OCI-LY3 (cell line): ENCODE measurements at regions not wholly inside any gene's neighbourhood (a gene's known extent, or its start where the extent isn't known, plus 50 kb on each side); places are given as distances from the start of the nearest gene placed in this dataset.

Source experiments
- H2AFZ ChIP-seq: fragments of 200-600, 300-600 bp; shearing (Covaris generic); 2 replicates; pipeline ENCODE4 v1.6.0; 2014; ENCODE audit warnings: antibody characterized with exemption, low read depth, low read length
- H3K27ac ChIP-seq: fragments of 200-600, 300-600 bp; sonication (generic); 2 replicates; pipeline ENCODE4 v1.5.1; 2014; ENCODE audit warnings: mild to moderate bottlenecking, low read length, moderate library complexity, mixed read lengths
- H3K27me3 ChIP-seq: fragments of 200-600, 300-600 bp; sonication (generic); 2 replicates; pipeline ENCODE4 v1.6.1; 2014; ENCODE audit warnings: low read depth, low read length, mixed read lengths
- H3K36me3 ChIP-seq: fragments of 200-600, 300-600 bp; sonication (generic); replicated peaks from 2 replicates; pipeline ENCODE3; 2014; ENCODE audit warnings: low read depth, low read length, mixed read lengths
- H3K4me1 ChIP-seq: fragments of 300-600, 200-600 bp; sonication (generic); 2 replicates; pipeline ENCODE4 v1.6.1; 2014; ENCODE audit warnings: low read length, mixed read lengths
- H3K4me2 ChIP-seq: fragments of 200-600, 300-600 bp; sonication (generic); 2 replicates; pipeline ENCODE4 v1.6.1; 2014; ENCODE audit warnings: low read length, mixed read lengths
- H3K4me3 ChIP-seq: fragments of 300-600, 200-600 bp; sonication (generic); 2 replicates; pipeline ENCODE4 v1.5.1; 2014; ENCODE audit warnings: antibody characterized with exemption, mild to moderate bottlenecking, low read length, moderate library complexity
- H3K79me2 ChIP-seq: fragments of 300-600, 200-600 bp; shearing (Covaris generic); 2 replicates; pipeline ENCODE4 v1.6.1; 2014; ENCODE audit warnings: mild to moderate bottlenecking, low read length, mixed read lengths
- H3K9ac ChIP-seq: fragments of 300-600, 200-600 bp; shearing (Covaris generic); 2 replicates; pipeline ENCODE4 v1.6.0; 2014; ENCODE audit warnings: mild to moderate bottlenecking, low read length, moderate library complexity
- H3K9me3 ChIP-seq: fragments of 200-600, 300-600 bp; shearing (Covaris generic); 2 replicates; pipeline ENCODE4 v1.6.1; 2014; ENCODE audit warnings: low read length, mixed read lengths; ENCODE audit not compliant: insufficient read depth
- H4K20me1 ChIP-seq: fragments of 200-600, 300-600 bp; sonication (generic); 2 replicates; pipeline ENCODE4 v1.6.1; 2016; ENCODE audit warnings: low read length, mixed read lengths; ENCODE audit not compliant: insufficient read depth
- EZH2phosphoT487 ChIP-seq: fragments of 200-600 bp; shearing (Covaris generic); IDR thresholded peaks from 2 replicates; pipeline ENCODE4 v1.6.1; 2018; ENCODE audit warnings: antibody characterized with exemption, mixed run types, low read depth
- TF ChIP-seq, protein P1 (sequence below): fragments of 200-600, 300-600 bp; sonication (generic); IDR thresholded peaks from 2 replicates; pipeline ENCODE4 v1.5.1; 2014; ENCODE audit warnings: antibody characterized with exemption, low read length, low read depth

DNA sequence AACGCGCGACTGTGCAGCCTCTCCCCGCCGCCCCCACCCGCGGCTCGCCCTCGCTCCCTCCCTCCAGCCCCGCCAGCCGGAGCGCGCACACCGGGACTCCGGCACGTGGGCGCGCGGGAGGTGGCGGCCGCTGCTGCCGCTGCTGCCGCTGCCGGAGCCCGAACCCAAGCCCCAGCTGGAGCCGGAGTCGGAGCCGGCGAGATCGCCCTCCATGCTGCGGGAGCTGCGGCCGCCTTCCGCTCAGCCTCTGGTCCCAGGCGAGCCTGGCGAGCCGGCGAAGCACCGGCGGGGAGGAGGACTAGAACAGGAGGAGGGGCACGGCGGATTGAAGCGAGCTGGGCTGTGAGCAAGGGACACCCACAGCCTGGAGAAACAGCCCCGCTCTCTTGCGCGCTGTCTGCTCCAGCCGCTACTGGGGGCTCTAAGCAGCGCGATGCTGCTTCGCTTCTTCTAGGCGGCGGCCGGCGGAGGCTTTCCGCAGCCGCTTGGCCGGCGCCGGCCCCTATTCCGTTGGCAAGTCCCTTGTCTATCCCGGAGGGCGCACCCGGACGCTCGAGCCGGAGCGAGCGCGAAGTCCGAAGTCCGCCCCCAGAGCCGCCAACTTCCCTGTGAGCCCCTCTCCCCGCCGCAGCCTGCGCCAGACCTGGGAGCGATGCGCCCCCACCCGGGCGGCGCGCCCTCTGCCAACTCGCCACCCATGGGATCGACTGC is 598.7 kb upstream of the SGCD start:
- no peaks in the 10 kb centered on the region for H3K36me3 ChIP-seq
- no peaks in the 10 kb centered on the region for H3K4me1 ChIP-seq
- no peaks in the 10 kb centered on the region for H3K27me3 ChIP-seq
- H3K79me2 ChIP-seq: no peaks in the 10 kb centered on the region
- H3K9ac ChIP-seq: no peak overlapping the region
- H3K27ac ChIP-seq: no peak overlapping the region
- H4K20me1 ChIP-seq: no peaks in the 10 kb centered on the region
- no peak overlapping the region for H3K4me3 ChIP-seq
- TF ChIP-seq EZH2phosphoT487: no peak
- TF ChIP-seq, protein P1, sequence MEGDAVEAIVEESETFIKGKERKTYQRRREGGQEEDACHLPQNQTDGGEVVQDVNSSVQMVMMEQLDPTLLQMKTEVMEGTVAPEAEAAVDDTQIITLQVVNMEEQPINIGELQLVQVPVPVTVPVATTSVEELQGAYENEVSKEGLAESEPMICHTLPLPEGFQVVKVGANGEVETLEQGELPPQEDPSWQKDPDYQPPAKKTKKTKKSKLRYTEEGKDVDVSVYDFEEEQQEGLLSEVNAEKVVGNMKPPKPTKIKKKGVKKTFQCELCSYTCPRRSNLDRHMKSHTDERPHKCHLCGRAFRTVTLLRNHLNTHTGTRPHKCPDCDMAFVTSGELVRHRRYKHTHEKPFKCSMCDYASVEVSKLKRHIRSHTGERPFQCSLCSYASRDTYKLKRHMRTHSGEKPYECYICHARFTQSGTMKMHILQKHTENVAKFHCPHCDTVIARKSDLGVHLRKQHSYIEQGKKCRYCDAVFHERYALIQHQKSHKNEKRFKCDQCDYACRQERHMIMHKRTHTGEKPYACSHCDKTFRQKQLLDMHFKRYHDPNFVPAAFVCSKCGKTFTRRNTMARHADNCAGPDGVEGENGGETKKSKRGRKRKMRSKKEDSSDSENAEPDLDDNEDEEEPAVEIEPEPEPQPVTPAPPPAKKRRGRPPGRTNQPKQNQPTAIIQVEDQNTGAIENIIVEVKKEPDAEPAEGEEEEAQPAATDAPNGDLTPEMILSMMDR: no peak
- no peak overlapping the region for H2AFZ ChIP-seq
- H3K9me3 ChIP-seq: no peaks in the 10 kb centered on the region
- H3K4me2 ChIP-seq: no peak overlapping the region

DNA sequence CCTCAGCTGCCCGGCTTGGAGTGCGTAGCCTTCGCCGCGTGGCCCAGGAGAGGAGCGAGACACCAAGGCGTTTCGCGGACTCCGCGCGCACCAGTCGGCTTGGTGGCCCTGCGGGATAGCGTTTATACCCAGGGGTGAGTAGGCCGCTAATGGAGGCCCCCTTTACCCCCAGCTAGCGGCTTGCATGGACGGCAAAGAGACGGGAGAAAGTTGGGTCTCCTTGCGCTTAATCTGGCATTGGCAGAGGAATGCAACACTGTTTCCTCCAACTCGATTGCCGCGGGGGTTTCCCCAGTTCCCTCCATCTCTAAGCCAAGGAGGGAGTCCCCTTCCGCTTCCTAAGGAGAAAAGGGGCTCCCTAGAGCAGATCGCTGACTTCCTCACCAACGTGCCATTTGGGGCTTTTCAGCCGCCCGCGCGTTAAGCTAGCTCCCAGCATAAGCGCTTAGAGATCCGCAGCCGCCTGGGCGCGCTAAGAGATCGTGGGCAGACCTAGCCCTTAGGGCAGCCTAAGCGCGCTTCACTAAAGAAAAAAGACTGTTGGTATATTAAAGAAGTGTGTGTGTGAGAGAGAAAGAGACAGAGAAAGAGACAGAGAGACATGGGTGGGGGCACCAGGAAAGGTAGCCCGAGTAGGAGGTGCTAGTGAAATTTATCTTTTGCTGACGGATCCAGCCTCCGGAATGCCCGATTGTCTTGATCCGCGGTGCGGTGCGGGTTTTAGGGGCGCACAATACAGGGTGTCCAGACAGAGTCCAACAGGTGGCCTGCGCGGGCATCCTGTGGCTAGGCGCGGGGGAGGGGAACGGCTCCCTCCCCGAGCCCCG is 597.9 kb upstream of the SGCD start:
- H3K36me3 ChIP-seq: no peaks in the 10 kb centered on the region
- no peak overlapping the region for H2AFZ ChIP-seq
- no peak overlapping the region for H3K4me3 ChIP-seq
- H3K4me1 ChIP-seq: no peaks in the 10 kb centered on the region
- no peaks in the 10 kb centered on the region for H3K27me3 ChIP-seq
- no peaks in the 10 kb centered on the region for H3K9me3 ChIP-seq
- H4K20me1 ChIP-seq: no peaks in the 10 kb centered on the region
- no peak overlapping the region for H3K9ac ChIP-seq
- H3K27ac ChIP-seq: no peak overlapping the region
- no peak for TF ChIP-seq EZH2phosphoT487
- TF ChIP-seq, protein P1: no peak
- H3K79me2 ChIP-seq: no peaks in the 10 kb centered on the region
- no peak overlapping the region for H3K4me2 ChIP-seq

DNA sequence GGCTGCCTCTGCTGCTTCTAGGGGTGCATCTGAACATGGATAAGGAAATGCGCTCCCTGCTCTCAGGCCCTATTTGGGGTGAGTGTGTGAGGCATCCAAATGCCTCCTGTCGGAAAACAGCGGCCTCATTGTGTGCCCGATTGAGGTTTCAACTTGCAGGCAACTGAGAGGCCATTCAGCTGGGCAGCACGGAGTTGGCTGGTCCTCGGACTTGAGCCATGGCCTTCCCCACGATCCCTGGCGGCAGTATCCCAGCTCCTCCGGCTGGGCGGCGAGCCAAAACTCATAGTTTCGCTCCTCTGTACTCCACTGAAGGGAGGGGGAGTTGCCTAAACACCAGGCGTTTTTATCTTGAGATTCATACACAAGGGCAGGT is 597.3 kb upstream of the SGCD start:
- no peak overlapping the region for H2AFZ ChIP-seq
- TF ChIP-seq EZH2phosphoT487: no peak
- TF ChIP-seq, protein P1: no peak
- no peaks in the 10 kb centered on the region for H3K4me1 ChIP-seq
- H3K9ac ChIP-seq: no peak overlapping the region
- H3K79me2 ChIP-seq: no peaks in the 10 kb centered on the region
- H3K4me3 ChIP-seq: no peak overlapping the region
- no peaks in the 10 kb centered on the region for H3K27me3 ChIP-seq
- no peak overlapping the region for H3K27ac ChIP-seq
- no peak overlapping the region for H3K4me2 ChIP-seq
- H3K36me3 ChIP-seq: no peaks in the 10 kb centered on the region
- H4K20me1 ChIP-seq: no peaks in the 10 kb centered on the region
- no peaks in the 10 kb centered on the region for H3K9me3 ChIP-seq

DNA sequence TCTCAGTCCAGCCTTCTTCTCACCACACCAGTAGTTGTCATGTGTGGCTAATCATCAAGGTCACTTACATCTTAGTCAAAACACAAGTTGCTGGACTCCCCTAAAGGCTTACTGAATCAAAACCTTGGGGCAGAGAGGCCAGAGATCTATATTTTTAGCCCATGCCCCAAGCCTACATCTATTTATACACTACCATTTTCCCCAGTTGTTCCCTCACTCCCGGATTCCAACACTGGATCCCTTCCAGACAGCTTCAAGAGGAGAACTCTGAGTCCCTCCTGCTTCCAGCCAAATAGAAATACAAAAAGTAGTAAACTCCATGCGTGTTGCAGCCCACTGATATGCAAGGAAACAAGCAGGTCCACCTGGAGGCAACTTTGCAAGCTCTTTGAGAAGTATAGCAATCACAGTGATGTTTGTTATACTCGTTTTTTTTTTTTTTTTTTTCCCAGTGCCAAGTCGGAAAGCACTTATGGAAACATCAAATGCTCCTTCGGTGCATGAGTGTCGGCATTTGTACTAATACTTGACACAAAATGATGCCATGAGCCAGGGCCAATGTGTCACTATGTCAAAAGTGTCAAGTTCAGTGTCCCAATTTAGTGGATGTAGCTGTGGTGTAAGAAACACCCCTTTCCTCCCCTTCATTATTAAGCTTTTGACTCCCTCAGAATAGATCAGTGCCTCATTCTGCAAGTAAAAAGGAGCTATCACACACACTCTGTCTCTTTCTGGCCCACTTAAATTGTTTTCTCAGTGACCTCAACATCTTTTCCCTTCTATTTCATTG is 594.2 kb upstream of the SGCD start:
- H3K79me2 ChIP-seq: no peaks in the 10 kb centered on the region
- no peaks in the 10 kb centered on the region for H4K20me1 ChIP-seq
- H3K4me2 ChIP-seq: no peak overlapping the region
- no peaks in the 10 kb centered on the region for H3K9me3 ChIP-seq
- no peak overlapping the region for H2AFZ ChIP-seq
- H3K27me3 ChIP-seq: no peaks in the 10 kb centered on the region
- no peaks in the 10 kb centered on the region for H3K36me3 ChIP-seq
- no peaks in the 10 kb centered on the region for H3K4me1 ChIP-seq
- TF ChIP-seq, protein P1: no peak
- no peak for TF ChIP-seq EZH2phosphoT487
- H3K4me3 ChIP-seq: no peak overlapping the region
- no peak overlapping the region for H3K9ac ChIP-seq
- no peak overlapping the region for H3K27ac ChIP-seq
